NB4 (cell line): ENCODE measurements at regions not wholly inside any gene's neighbourhood (a gene's known extent, or its start where the extent isn't known, plus 50 kb on each side); places are given as distances from the start of the nearest gene placed in this dataset.

Experiments used
- MYC ChIP-seq: IDR thresholded peaks from 2 replicates; pipeline ENCODE4 v1.6.1; 2011; ENCODE audit warnings: low read depth, low read length
- POLR2A ChIP-seq: IDR thresholded peaks from 2 replicates; pipeline ENCODE4 v1.6.1; 2011; ENCODE audit warnings: mild to moderate bottlenecking; ENCODE audit not compliant: insufficient read length; ENCODE audit errors: extremely low read depth
- TF ChIP-seq, protein P1 (sequence below): IDR thresholded peaks from 2 replicates; pipeline ENCODE4 v1.6.1; 2011; ENCODE audit warnings: low read depth, low read length
- TF ChIP-seq, protein P2 (sequence below): IDR thresholded peaks from one replicate; pipeline ENCODE4 v1.5.1; 2012; ENCODE audit warnings: low read depth, low read length

- TF ChIP-seq, protein P1, sequence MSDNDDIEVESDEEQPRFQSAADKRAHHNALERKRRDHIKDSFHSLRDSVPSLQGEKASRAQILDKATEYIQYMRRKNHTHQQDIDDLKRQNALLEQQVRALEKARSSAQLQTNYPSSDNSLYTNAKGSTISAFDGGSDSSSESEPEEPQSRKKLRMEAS, result no peak
- TF ChIP-seq, protein P2, sequence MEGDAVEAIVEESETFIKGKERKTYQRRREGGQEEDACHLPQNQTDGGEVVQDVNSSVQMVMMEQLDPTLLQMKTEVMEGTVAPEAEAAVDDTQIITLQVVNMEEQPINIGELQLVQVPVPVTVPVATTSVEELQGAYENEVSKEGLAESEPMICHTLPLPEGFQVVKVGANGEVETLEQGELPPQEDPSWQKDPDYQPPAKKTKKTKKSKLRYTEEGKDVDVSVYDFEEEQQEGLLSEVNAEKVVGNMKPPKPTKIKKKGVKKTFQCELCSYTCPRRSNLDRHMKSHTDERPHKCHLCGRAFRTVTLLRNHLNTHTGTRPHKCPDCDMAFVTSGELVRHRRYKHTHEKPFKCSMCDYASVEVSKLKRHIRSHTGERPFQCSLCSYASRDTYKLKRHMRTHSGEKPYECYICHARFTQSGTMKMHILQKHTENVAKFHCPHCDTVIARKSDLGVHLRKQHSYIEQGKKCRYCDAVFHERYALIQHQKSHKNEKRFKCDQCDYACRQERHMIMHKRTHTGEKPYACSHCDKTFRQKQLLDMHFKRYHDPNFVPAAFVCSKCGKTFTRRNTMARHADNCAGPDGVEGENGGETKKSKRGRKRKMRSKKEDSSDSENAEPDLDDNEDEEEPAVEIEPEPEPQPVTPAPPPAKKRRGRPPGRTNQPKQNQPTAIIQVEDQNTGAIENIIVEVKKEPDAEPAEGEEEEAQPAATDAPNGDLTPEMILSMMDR, result no peak
- TF ChIP-seq POLR2A (no peak), MYC (no peak)
Measured at GRCh38 chr1:181366910-181367309, 116.4 kb upstream of the CACNA1E start.
